ENCODE measurements at regions not wholly inside any gene's neighbourhood (a gene's known extent, or its start where the extent isn't known, plus 50 kb on each side); places are given as distances from the start of the nearest gene placed in this dataset.

GRCh38 chr3:3625544-3626271, 173.5 kb upstream of the LRRN1 start:
- TF ChIP-seq, protein P1, sequence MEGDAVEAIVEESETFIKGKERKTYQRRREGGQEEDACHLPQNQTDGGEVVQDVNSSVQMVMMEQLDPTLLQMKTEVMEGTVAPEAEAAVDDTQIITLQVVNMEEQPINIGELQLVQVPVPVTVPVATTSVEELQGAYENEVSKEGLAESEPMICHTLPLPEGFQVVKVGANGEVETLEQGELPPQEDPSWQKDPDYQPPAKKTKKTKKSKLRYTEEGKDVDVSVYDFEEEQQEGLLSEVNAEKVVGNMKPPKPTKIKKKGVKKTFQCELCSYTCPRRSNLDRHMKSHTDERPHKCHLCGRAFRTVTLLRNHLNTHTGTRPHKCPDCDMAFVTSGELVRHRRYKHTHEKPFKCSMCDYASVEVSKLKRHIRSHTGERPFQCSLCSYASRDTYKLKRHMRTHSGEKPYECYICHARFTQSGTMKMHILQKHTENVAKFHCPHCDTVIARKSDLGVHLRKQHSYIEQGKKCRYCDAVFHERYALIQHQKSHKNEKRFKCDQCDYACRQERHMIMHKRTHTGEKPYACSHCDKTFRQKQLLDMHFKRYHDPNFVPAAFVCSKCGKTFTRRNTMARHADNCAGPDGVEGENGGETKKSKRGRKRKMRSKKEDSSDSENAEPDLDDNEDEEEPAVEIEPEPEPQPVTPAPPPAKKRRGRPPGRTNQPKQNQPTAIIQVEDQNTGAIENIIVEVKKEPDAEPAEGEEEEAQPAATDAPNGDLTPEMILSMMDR (IDR thresholded peaks at IDR 0.05): no peak
- TF ChIP-seq POLR2A (IDR thresholded peaks at IDR 0.05): no peak
